ENCODE measurements at regions not wholly inside any gene's neighbourhood (a gene's known extent, or its start where the extent isn't known, plus 50 kb on each side); places are given as distances from the start of the nearest gene placed in this dataset.

- H3K27me3 ChIP-seq (ENCODE audit: low read length), result peaks cover 6% of the 10 kb centered on the region; the same call in 1 of the 2 replicates
- peak overlapping the region; percentile 59 for H3K4me3 ChIP-seq (ENCODE audit: low read length)
- H3K27ac ChIP-seq (ENCODE audit: low read length), result no peak overlapping the region
- H3K4me1 ChIP-seq (ENCODE audit: insufficient read depth, low read length), result no peaks in the 10 kb centered on the region
- ChIA-PET POLR2A (ENCODE audit: unreplicated experiment) (no interaction called here), CTCF (interaction anchor here (0.7 kb wide), 1 partner anchor 1389 kb away, joined by 5 read pairs; no protein-coding TSS in a partner anchor)
- H3K79me2 ChIP-seq (ENCODE audit: low read length), result no peaks in the 10 kb centered on the region
- peak overlapping the region; percentile 91 for H2AFZ ChIP-seq (ENCODE audit: low read length)
- H3F3A ChIP-seq (ENCODE audit: low read length, unreplicated experiment), result no peaks in the 10 kb centered on the region
- no peaks in the 10 kb centered on the region for H3K9me2 ChIP-seq (replicated peaks; ENCODE audit: low read length)
- H4K20me1 ChIP-seq (ENCODE audit: low read length), result no peaks in the 10 kb centered on the region
- no TSS peak for BruUV-seq (replicated peaks)
- no peak for TF ChIP-seq EZH2 (IDR thresholded peaks at IDR 0.05; ENCODE audit: low read length, unreplicated experiment)
- TF ChIP-seq EZH2phosphoT487 (IDR thresholded peaks at IDR 0.05; ENCODE audit: borderline replicate concordance, low read length), result no peak
- peak; percentile 86 for TF ChIP-seq CTCF (conservative IDR thresholded peaks at IDR 0.05; ENCODE audit: low read depth, low read length)
- intact Hi-C loops (cut with micrococcal nuclease), result no loop called here
- H3K9me3 ChIP-seq (ENCODE audit: low read length), result no peaks in the 10 kb centered on the region
- H3K9ac ChIP-seq (ENCODE audit: low read length), result no peak overlapping the region
- peak overlapping the region; percentile 82 for H3K4me2 ChIP-seq (ENCODE audit: low read length)
- ATAC-seq (peak; percentile 68), DNase-seq (peak; percentile 44)
- no peaks in the 10 kb centered on the region for H3K36me3 ChIP-seq (ENCODE audit: low read depth, low read length)
Observed at GRCh38 chr16:58814348-58814801, 80.3 kb upstream of the GOT2 start.

- Histone ChIP-seq H3K4me1 (ENCODE audit: insufficient read depth, low read length) (no peaks in the 10 kb centered on the region), H3K9ac (ENCODE audit: low read length) (no peak overlapping the region), H4K20me1 (ENCODE audit: low read length) (no peaks in the 10 kb centered on the region), H3K27ac (ENCODE audit: low read length) (no peak overlapping the region), H3K79me2 (ENCODE audit: low read length) (no peaks in the 10 kb centered on the region), H3F3A (ENCODE audit: low read length, unreplicated experiment) (no peaks in the 10 kb centered on the region), H2AFZ (ENCODE audit: low read length) (no peak overlapping the region), H3K9me2 (replicated peaks; ENCODE audit: low read length) (no peaks in the 10 kb centered on the region), H3K36me3 (ENCODE audit: low read depth, low read length) (no peaks in the 10 kb centered on the region), H3K4me2 (ENCODE audit: low read length) (no peak overlapping the region), H3K9me3 (ENCODE audit: low read length) (no peaks in the 10 kb centered on the region), H3K4me3 (ENCODE audit: low read length) (no peak overlapping the region), H3K27me3 (ENCODE audit: low read length) (no peaks in the 10 kb centered on the region)
- ATAC-seq (no peak), DNase-seq (no peak)
- intact Hi-C loops (cut with micrococcal nuclease), result no loop called here
- BruUV-seq (replicated peaks), result no TSS peak
- POLR2A ChIA-PET (ENCODE audit: unreplicated experiment), result no interaction called here
- TF ChIP-seq EZH2phosphoT487 (IDR thresholded peaks at IDR 0.05; ENCODE audit: borderline replicate concordance, low read length), result no peak
- TF ChIP-seq EZH2 (IDR thresholded peaks at IDR 0.05; ENCODE audit: low read length, unreplicated experiment), result no peak
- TF ChIP-seq CTCF (conservative IDR thresholded peaks at IDR 0.05; ENCODE audit: low read depth, low read length), result no peak
- CTCF ChIA-PET, result no interaction called here
Observed at GRCh38 chr16:58809213-58809612, 75.1 kb upstream of the GOT2 start.

- Histone ChIP-seq H4K20me1 (ENCODE audit: low read length) (no peaks in the 10 kb centered on the region), H3K27me3 (ENCODE audit: low read length) (no peaks in the 10 kb centered on the region), H2AFZ (ENCODE audit: low read length) (no peak overlapping the region), H3F3A (ENCODE audit: low read length, unreplicated experiment) (no peaks in the 10 kb centered on the region), H3K4me1 (ENCODE audit: insufficient read depth, low read length) (no peaks in the 10 kb centered on the region), H3K9me3 (ENCODE audit: low read length) (no peaks in the 10 kb centered on the region), H3K9me2 (replicated peaks; ENCODE audit: low read length) (no peaks in the 10 kb centered on the region), H3K36me3 (ENCODE audit: low read depth, low read length) (no peaks in the 10 kb centered on the region), H3K4me2 (ENCODE audit: low read length) (no peak overlapping the region), H3K4me3 (ENCODE audit: low read length) (no peak overlapping the region), H3K27ac (ENCODE audit: low read length) (no peak overlapping the region), H3K9ac (ENCODE audit: low read length) (no peak overlapping the region), H3K79me2 (ENCODE audit: low read length) (no peaks in the 10 kb centered on the region)
- POLR2A ChIA-PET (ENCODE audit: unreplicated experiment), result no interaction called here
- DNase-seq (no peak), ATAC-seq (no peak)
- CTCF ChIA-PET, result no interaction called here
- no peak for TF ChIP-seq CTCF (conservative IDR thresholded peaks at IDR 0.05; ENCODE audit: low read depth, low read length)
- TF ChIP-seq EZH2 (IDR thresholded peaks at IDR 0.05; ENCODE audit: low read length, unreplicated experiment), result no peak
- no peak for TF ChIP-seq EZH2phosphoT487 (IDR thresholded peaks at IDR 0.05; ENCODE audit: borderline replicate concordance, low read length)
- no TSS peak for BruUV-seq (replicated peaks)
- intact Hi-C loops (cut with micrococcal nuclease), result no loop called here
Observed at GRCh38 chr16:58807276-58807675, 73.2 kb upstream of the GOT2 start.

Measured in PC-3 (cell line).